ENCODE measurements at regions not wholly inside any gene's neighbourhood (a gene's known extent, or its start where the extent isn't known, plus 50 kb on each side); places are given as distances from the start of the nearest gene placed in this dataset.

- TF ChIP-seq RBBP5 (IDR thresholded peaks at IDR 0.05; ENCODE audit: borderline replicate concordance, low read depth, low read length) = no peak
- no peak for FAIRE-seq
- 95% methylated on average over 4 of the region's 4 CpGs; no CpG with 5 or more reads in 1 of the 2 experiments for WGBS, 2 experiments (ENCODE audit: extremely low coverage in 1 of 2, insufficient coverage in 1 of 2, insufficient read length in 1 of 2, insufficient replicate concordance in 2 of 2, low coverage in 1 of 2, low lambda C conversion rate in 2 of 2, missing lambda C conversion rate in 1 of 2)
Measured at GRCh38 chr3:53973905-53974304, 82.2 kb upstream of the SELENOK start.

More at GRCh38 chr3:53973905-53974304, 82.2 kb upstream of the SELENOK start:
- no peak for DNase-seq (ENCODE audit: low read depth in 1 of 2, low spot score in 2 of 2)
- H4K8ac ChIP-seq (ENCODE audit: extremely low read depth, insufficient read depth, low read length) = no peak overlapping the region
- no peak overlapping the region for H3K56ac ChIP-seq (replicated peaks; ENCODE audit: insufficient read length, low read depth, low read length)
- H3K27ac ChIP-seq (ENCODE audit: low read depth, low read length) = no peak overlapping the region
- no peaks in the 10 kb centered on the region; a peak in 1 of 8 replicates for H3K36me3 ChIP-seq (ENCODE audit: control insufficient read depth in 2 of 4, insufficient read depth in 4 of 4, low read length in 3 of 4)
- no peak overlapping the region for H2BK15ac ChIP-seq (ENCODE audit: low read length)
- no peaks in the 10 kb centered on the region for H3K79me2 ChIP-seq (ENCODE audit: control insufficient read depth in 1 of 2, insufficient read depth in 2 of 2, low read length in 2 of 2)
- H2AK5ac ChIP-seq (ENCODE audit: low read depth, low read length) = no peak overlapping the region
- POLR2A ChIA-PET (ENCODE audit: partially characterized antibody) = no interaction called here
- H3K18ac ChIP-seq (ENCODE audit: extremely low read depth, low read length) = no peak overlapping the region
- no peak overlapping the region for H2BK120ac ChIP-seq (replicated peaks; ENCODE audit: low read depth, low read length)
- H3K4me1 ChIP-seq (replicated peaks in 1 of 4; ENCODE audit: control insufficient read depth in 3 of 4, insufficient read depth in 4 of 4, low read length in 3 of 4) = peaks cover 0 to 2% (median under 1%) of the 10 kb centered on the region in 4 experiments; a peak in 1 of 7 replicates
- no peak overlapping the region for H2BK12ac ChIP-seq (ENCODE audit: low read depth, low read length)
- H3K27me3 ChIP-seq (replicated peaks in 1 of 4; ENCODE audit: control insufficient read depth in 3 of 4, extremely low read depth in 1 of 4, insufficient read depth in 3 of 4, low read length in 3 of 4) = no peaks in the 10 kb centered on the region
- H3K9me3 ChIP-seq (ENCODE audit: insufficient read depth in 2 of 2, low read depth in 1 of 2, low read length in 1 of 2) = peaks cover 0 to 9% of the 10 kb centered on the region in 2 experiments; a peak in 1 of 4 replicates
- no peak overlapping the region for H3K23ac ChIP-seq (ENCODE audit: insufficient read length)
- H2BK5ac ChIP-seq (ENCODE audit: low read depth, low read length) = no peak overlapping the region
- no peak overlapping the region for H4K91ac ChIP-seq (replicated peaks; ENCODE audit: insufficient read length, low read length)
- no peak overlapping the region for H4K5ac ChIP-seq (ENCODE audit: insufficient read length, low read depth, low read length)
- H4K20me1 ChIP-seq (replicated peaks in 1 of 2; ENCODE audit: control insufficient read depth in 1 of 2, insufficient read depth in 2 of 2, low read length in 2 of 2) = no peaks in the 10 kb centered on the region
- H3K23me2 ChIP-seq (ENCODE audit: low read depth, low read length) = peaks cover 5% of the 10 kb centered on the region; the same call in 1 of the 2 replicates
- H2BK20ac ChIP-seq (ENCODE audit: low read length) = no peak overlapping the region
- no peak overlapping the region for H3K4me3 ChIP-seq (ENCODE audit: extremely low read depth in 1 of 4, insufficient read depth in 2 of 4, low read depth in 3 of 4, low read length in 4 of 4)
- H3K9ac ChIP-seq (replicated peaks in 1 of 4; ENCODE audit: extremely low read depth in 1 of 4, low read depth in 3 of 4, low read length in 3 of 4) = no peak overlapping the region
- no peak overlapping the region for H3K14ac ChIP-seq (ENCODE audit: insufficient read length)
- H2AFZ ChIP-seq (ENCODE audit: low read length) = no peak overlapping the region
- H3K4me2 ChIP-seq (ENCODE audit: insufficient read depth in 1 of 2, low read depth in 2 of 2, low read length in 2 of 2) = no peak overlapping the region
- no peaks in the 10 kb centered on the region for H3K79me1 ChIP-seq (ENCODE audit: low read depth, low read length)
- H3K4ac ChIP-seq (replicated peaks; ENCODE audit: insufficient read length, low read depth, low read length) = no peak overlapping the region
- CTCF ChIA-PET (ENCODE audit: partially characterized antibody) = no interaction called here

Data from H1 (cell line).